Osteocyte (in vitro differentiated cells): ENCODE measurements at regions not wholly inside any gene's neighbourhood (a gene's known extent, or its start where the extent isn't known, plus 50 kb on each side); places are given as distances from the start of the nearest gene placed in this dataset.

Source experiments
- DNase-seq: peaks from one replicate; pipeline ENCODE4 v3.0.0; 2021; ENCODE audit warnings: mixed read lengths; ENCODE audit not compliant: unreplicated experiment; ENCODE audit errors: extremely low spot score
- H3K27ac Mint-ChIP-seq: one replicate; pipeline ENCODE4 v1.8.0; 2021; ENCODE audit warnings: mild to moderate bottlenecking, mixed read lengths; ENCODE audit not compliant: unreplicated experiment
- H3K27me3 Mint-ChIP-seq: one replicate; pipeline ENCODE4 v1.8.0; 2021; ENCODE audit warnings: mixed read lengths; ENCODE audit not compliant: unreplicated experiment
- H3K36me3 Mint-ChIP-seq: one replicate; pipeline ENCODE4 v1.8.0; 2021; ENCODE audit warnings: mixed read lengths; ENCODE audit not compliant: unreplicated experiment
- H3K4me1 Mint-ChIP-seq: one replicate; pipeline ENCODE4 v1.8.0; 2021; ENCODE audit warnings: mixed read lengths; ENCODE audit not compliant: unreplicated experiment
- H3K4me3 Mint-ChIP-seq: one replicate; pipeline ENCODE4 v1.8.0; 2021; ENCODE audit warnings: mild to moderate bottlenecking, moderate library complexity, mixed read lengths; ENCODE audit not compliant: unreplicated experiment
- H3K9me3 Mint-ChIP-seq: one replicate; pipeline ENCODE4 v1.8.0; 2021; ENCODE audit warnings: mixed read lengths; ENCODE audit not compliant: unreplicated experiment
- TF ChIP-seq, protein P1 (sequence below): fragments of 200-600 bp; sonication (generic); IDR thresholded peaks from 2 replicates; pipeline ENCODE4 v1.5.0; 2021; ENCODE audit warnings: antibody characterized with exemption, mild to moderate bottlenecking, moderate library complexity

DNA sequence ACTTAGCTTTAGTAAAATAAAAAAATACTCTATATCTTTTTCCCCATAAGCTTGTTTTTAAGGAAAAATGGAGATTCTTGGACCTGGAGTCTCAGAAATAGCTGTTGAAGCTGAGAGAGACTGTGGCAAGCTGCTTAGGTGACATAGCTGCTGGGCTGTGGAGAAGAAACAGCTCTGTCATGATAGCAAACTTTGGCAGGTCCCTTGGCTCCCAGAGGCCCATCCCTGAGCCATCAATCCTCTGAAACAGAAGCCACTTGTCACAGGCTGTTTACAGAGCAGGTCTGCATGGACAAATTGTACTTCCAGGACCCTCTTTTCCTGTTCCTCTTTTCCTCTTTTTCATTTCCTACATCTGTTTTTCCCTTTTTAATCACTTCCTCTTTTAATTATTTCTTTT, 1370.1 kb upstream of the CRIM1 start:
- DNase-seq, result no peak
- Mint-ChIP-seq H3K4me1 (no peaks in the 10 kb centered on the region), H3K27ac (no peak overlapping the region), H3K9me3 (no peaks in the 10 kb centered on the region), H3K27me3 (no peaks in the 10 kb centered on the region), H3K36me3 (no peaks in the 10 kb centered on the region), H3K4me3 (no peak overlapping the region)
- TF ChIP-seq, protein P1, sequence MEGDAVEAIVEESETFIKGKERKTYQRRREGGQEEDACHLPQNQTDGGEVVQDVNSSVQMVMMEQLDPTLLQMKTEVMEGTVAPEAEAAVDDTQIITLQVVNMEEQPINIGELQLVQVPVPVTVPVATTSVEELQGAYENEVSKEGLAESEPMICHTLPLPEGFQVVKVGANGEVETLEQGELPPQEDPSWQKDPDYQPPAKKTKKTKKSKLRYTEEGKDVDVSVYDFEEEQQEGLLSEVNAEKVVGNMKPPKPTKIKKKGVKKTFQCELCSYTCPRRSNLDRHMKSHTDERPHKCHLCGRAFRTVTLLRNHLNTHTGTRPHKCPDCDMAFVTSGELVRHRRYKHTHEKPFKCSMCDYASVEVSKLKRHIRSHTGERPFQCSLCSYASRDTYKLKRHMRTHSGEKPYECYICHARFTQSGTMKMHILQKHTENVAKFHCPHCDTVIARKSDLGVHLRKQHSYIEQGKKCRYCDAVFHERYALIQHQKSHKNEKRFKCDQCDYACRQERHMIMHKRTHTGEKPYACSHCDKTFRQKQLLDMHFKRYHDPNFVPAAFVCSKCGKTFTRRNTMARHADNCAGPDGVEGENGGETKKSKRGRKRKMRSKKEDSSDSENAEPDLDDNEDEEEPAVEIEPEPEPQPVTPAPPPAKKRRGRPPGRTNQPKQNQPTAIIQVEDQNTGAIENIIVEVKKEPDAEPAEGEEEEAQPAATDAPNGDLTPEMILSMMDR, result no peak

DNA sequence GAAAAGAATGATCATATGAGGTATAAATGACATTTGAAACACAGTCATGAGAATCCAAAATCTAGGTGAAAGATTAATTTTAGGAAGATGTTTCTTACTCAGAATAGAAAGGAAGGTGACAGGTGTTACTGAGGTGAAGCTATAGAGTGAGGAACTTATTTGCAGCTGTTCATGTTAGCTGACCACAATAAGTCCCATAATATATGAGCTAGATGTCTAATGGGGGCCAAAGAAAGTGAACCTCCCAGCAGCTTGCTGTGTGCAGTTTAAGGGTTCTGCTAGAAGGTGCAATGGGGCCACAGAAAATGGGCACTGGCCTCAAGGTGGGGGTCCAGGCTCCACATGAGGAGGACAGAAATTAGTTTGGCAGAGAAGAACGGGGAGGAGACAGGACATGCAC, 1374.9 kb upstream of the CRIM1 start:
- no peaks in the 10 kb centered on the region for H3K9me3 Mint-ChIP-seq
- H3K27me3 Mint-ChIP-seq, result no peaks in the 10 kb centered on the region
- H3K36me3 Mint-ChIP-seq, result no peaks in the 10 kb centered on the region
- no peak for DNase-seq
- H3K4me1 Mint-ChIP-seq, result no peaks in the 10 kb centered on the region
- H3K27ac Mint-ChIP-seq, result no peak overlapping the region
- TF ChIP-seq, protein P1, result no peak
- no peak overlapping the region for H3K4me3 Mint-ChIP-seq

DNA sequence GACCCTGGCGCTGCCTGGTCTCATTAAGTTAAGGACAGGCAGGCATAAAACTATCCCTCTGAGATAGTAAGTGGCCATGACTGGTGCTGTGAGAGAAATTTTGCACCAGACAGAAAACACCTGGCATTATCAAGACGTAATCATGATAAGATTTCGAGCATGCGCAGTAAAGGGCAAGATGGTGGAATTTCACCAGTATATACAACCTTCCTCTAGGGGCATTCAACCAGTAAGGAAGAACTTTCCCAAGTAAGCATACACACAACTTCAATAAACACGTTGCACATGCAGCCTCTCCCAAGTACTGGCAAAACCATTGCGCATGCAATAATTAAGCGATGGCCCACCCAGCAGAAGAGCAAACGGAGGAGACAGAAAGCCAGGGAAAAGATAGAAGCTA, 1376.4 kb upstream of the CRIM1 start:
- TF ChIP-seq, protein P1, result no peak
- no peaks in the 10 kb centered on the region for H3K27me3 Mint-ChIP-seq
- H3K36me3 Mint-ChIP-seq, result no peaks in the 10 kb centered on the region
- H3K27ac Mint-ChIP-seq, result no peak overlapping the region
- no peak overlapping the region for H3K4me3 Mint-ChIP-seq
- H3K4me1 Mint-ChIP-seq, result no peaks in the 10 kb centered on the region
- H3K9me3 Mint-ChIP-seq, result no peaks in the 10 kb centered on the region
- DNase-seq, result no peak

DNA sequence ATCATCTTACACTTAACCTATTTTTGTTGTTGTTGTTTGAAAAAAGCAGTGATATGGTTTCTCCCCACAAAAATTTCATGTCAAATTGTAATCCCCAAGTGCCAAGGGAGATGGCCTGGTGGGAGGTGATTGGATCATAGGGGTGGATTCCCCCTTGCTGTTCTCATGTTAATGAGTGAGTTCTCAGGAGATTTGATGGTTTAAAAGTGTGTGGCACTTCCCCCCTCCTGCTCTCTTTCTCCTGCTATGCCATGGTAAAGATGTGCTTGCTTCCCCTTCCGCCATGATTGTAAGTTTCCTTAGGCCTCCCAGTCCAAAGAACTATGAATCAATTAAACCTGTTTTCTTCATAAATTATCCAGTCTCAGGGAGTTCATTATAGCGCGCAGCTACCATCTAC, 1362.7 kb upstream of the FAM98A start:
- Mint-ChIP-seq H3K27me3 (no peaks in the 10 kb centered on the region), H3K4me3 (no peak overlapping the region), H3K36me3 (no peaks in the 10 kb centered on the region), H3K27ac (no peak overlapping the region), H3K9me3 (no peaks in the 10 kb centered on the region), H3K4me1 (no peaks in the 10 kb centered on the region)
- TF ChIP-seq, protein P1, result no peak
- DNase-seq, result no peak

DNA sequence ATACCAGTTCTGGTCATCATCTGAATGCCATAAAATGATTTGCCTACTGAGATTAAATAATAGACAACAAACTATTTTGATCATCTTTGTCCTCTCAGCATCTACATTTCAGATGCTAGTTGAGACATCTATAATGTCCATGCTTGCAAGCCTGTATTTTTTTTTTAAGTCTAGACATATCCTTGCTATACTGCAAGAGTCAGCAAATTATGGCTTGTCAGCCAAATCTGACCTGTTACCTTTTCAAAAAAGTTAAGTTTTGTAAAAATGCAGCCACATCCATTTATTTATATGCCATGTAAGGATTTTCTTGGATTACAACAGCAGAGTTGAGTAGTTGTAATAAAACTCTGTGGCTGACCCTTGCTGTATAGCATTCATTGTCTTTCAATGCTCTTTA, 1355.7 kb upstream of the FAM98A start:
- H3K4me3 Mint-ChIP-seq, result no peak overlapping the region
- TF ChIP-seq, protein P1, result no peak
- H3K9me3 Mint-ChIP-seq, result peaks cover 5% of the 10 kb centered on the region
- H3K27me3 Mint-ChIP-seq, result no peaks in the 10 kb centered on the region
- no peak for DNase-seq
- H3K4me1 Mint-ChIP-seq, result no peaks in the 10 kb centered on the region
- H3K36me3 Mint-ChIP-seq, result no peaks in the 10 kb centered on the region
- H3K27ac Mint-ChIP-seq, result no peak overlapping the region
